ENCODE measurements at regions not wholly inside any gene's neighbourhood (a gene's known extent, or its start where the extent isn't known, plus 50 kb on each side); places are given as distances from the start of the nearest gene placed in this dataset.
A peak's percentile ranks its signal among the peaks of the same experiment; 100 is the strongest.

- Histone ChIP-seq H3K27ac (no peak overlapping the region), H3K4me1 (no peaks in the 10 kb centered on the region), H3K4me3 (no peak overlapping the region), H3K9me3 (no peaks in the 10 kb centered on the region), H3K27me3 (no peaks in the 10 kb centered on the region), H3K36me3 (no peaks in the 10 kb centered on the region)
- DNase-seq: no peak
- TF ChIP-seq POLR2A (IDR thresholded peaks at IDR 0.05) (no peak), CTCF (IDR thresholded peaks at IDR 0.05 in 4 of 5, conservative IDR thresholded peaks at IDR 0.05 in 1 of 5) (peak in 2 of 5 experiments; percentile 15 to 53)
- in situ Hi-C loops (cut with MboI; ENCODE audit: low sequenced_read_pairs in 4 of 4): no loop called here
- intact Hi-C loops (cut with DNase I; ENCODE audit: low total_unique reads): no loop called here
- no peak for ATAC-seq
These were observed 196.4 kb upstream of the RADX start for GRCh38 chrX:106415276-106415895.

GRCh38 chrX:106436691-106437090, 175.1 kb upstream of the RADX start:
- Histone ChIP-seq H3K36me3 (no peaks in the 10 kb centered on the region), H3K9me3 (no peaks in the 10 kb centered on the region), H3K4me1 (no peaks in the 10 kb centered on the region), H3K27me3 (peaks cover 0 to 3% (median under 1%) of the 10 kb centered on the region in 3 donors), H3K27ac (no peak overlapping the region), H3K4me3 (no peak overlapping the region)
- TF ChIP-seq POLR2A (IDR thresholded peaks at IDR 0.05) (no peak), CTCF (IDR thresholded peaks at IDR 0.05 in 4 of 5, conservative IDR thresholded peaks at IDR 0.05 in 1 of 5) (no peak)
- ATAC-seq (no peak), DNase-seq (no peak)
- in situ Hi-C loops (cut with MboI; ENCODE audit: low sequenced_read_pairs in 4 of 4): no loop called here
- intact Hi-C loops (cut with DNase I; ENCODE audit: low total_unique reads): no loop called here

GRCh38 chrX:106437407-106437806, 174.4 kb upstream of the RADX start:
- Histone ChIP-seq H3K9me3 (no peaks in the 10 kb centered on the region), H3K36me3 (no peaks in the 10 kb centered on the region), H3K27me3 (peaks cover 0 to 3% (median 0%) of the 10 kb centered on the region in 3 donors), H3K4me3 (no peak overlapping the region), H3K4me1 (no peaks in the 10 kb centered on the region), H3K27ac (no peak overlapping the region)
- in situ Hi-C loops (cut with MboI; ENCODE audit: low sequenced_read_pairs in 4 of 4) (no loop called here), intact Hi-C loops (cut with DNase I; ENCODE audit: low total_unique reads) (no loop called here)
- no peak for TF ChIP-seq POLR2A (IDR thresholded peaks at IDR 0.05)
- TF ChIP-seq CTCF (IDR thresholded peaks at IDR 0.05 in 4 of 5, conservative IDR thresholded peaks at IDR 0.05 in 1 of 5): no peak
- DNase-seq (no peak), ATAC-seq (no peak)

- Histone ChIP-seq H3K4me1 (no peaks in the 10 kb centered on the region), H3K4me3 (no peak overlapping the region), H3K36me3 (no peaks in the 10 kb centered on the region), H3K9me3 (no peaks in the 10 kb centered on the region), H3K27me3 (no peaks in the 10 kb centered on the region), H3K27ac (no peak overlapping the region)
- ATAC-seq (no peak), DNase-seq (no peak)
- TF ChIP-seq POLR2A (IDR thresholded peaks at IDR 0.05) (no peak), CTCF (IDR thresholded peaks at IDR 0.05 in 4 of 5, conservative IDR thresholded peaks at IDR 0.05 in 1 of 5) (no peak)
- intact Hi-C loops (cut with DNase I; ENCODE audit: low total_unique reads): no loop called here
- in situ Hi-C loops (cut with MboI; ENCODE audit: low sequenced_read_pairs in 4 of 4): no loop called here
These were observed 161.4 kb upstream of the RADX start for GRCh38 chrX:106450405-106450804.

- Histone ChIP-seq H3K27me3 (no peaks in the 10 kb centered on the region), H3K27ac (no peak overlapping the region), H3K9me3 (no peaks in the 10 kb centered on the region), H3K4me1 (no peaks in the 10 kb centered on the region), H3K4me3 (no peak overlapping the region), H3K36me3 (no peaks in the 10 kb centered on the region)
- TF ChIP-seq CTCF (IDR thresholded peaks at IDR 0.05 in 4 of 5, conservative IDR thresholded peaks at IDR 0.05 in 1 of 5) (no peak), POLR2A (IDR thresholded peaks at IDR 0.05) (no peak)
- in situ Hi-C loops (cut with MboI; ENCODE audit: low sequenced_read_pairs in 4 of 4) (no loop called here), intact Hi-C loops (cut with DNase I; ENCODE audit: low total_unique reads) (no loop called here)
- ATAC-seq: no peak
- no peak for DNase-seq
These were observed 159.8 kb upstream of the RADX start for GRCh38 chrX:106451933-106452332.
